Upper lobe of left lung (tissue), 4 donors: ENCODE measurements at regions not wholly inside any gene's neighbourhood (a gene's known extent, or its start where the extent isn't known, plus 50 kb on each side); places are given as distances from the start of the nearest gene placed in this dataset.

Experiments
- CTCF ChIP-seq, 6 experiments: fragments of 450-650 bp in 4 of 6; fragments of 200-600 bp in 2 of 6; sonication (generic) in 2 of 6; IDR thresholded peaks; one replicate each; pipeline ENCODE4 v1.5.1; 2016 to 2019; ENCODE audit warnings: antibody characterized with exemption in 6 of 6
- POLR2A ChIP-seq, 4 donors: fragments of 450-650 bp; IDR thresholded peaks; one replicate each; pipeline ENCODE4 v1.5.1; 2016 to 2017; ENCODE audit warnings: antibody characterized with exemption in 4 of 4, mild to moderate bottlenecking in 2 of 4

GRCh38 chr1:65526049-65526556 is 105.6 kb downstream of the LEPR start:
- TF ChIP-seq CTCF (IDR thresholded peaks at IDR 0.05) (no peak), POLR2A (IDR thresholded peaks at IDR 0.05) (no peak)
